Sigmoid colon (tissue), 6 donors: ENCODE measurements at regions not wholly inside any gene's neighbourhood (a gene's known extent, or its start where the extent isn't known, plus 50 kb on each side); places are given as distances from the start of the nearest gene placed in this dataset.

ENCODE experiments used
- DNase-seq: peaks from one replicate; pipeline ENCODE4 v3.0.0-alpha.2; 2019
- H3K27ac ChIP-seq, 4 donors: fragments of 200-600 bp; sonication (generic); one replicate each; pipeline ENCODE4 v1.5.1; 2016 to 2019; ENCODE audit warnings: mild to moderate bottlenecking in 1 of 4
- H3K27me3 ChIP-seq, 3 donors: fragments of 200-600 bp; sonication (generic); one replicate each; pipeline ENCODE4 v1.5.1; 2019; ENCODE audit warnings: mild to moderate bottlenecking in 1 of 3
- H3K36me3 ChIP-seq, 4 donors: fragments of 200-600 bp; sonication (generic); one replicate each; pipeline ENCODE4 v1.5.1; 2016 to 2019
- H3K4me1 ChIP-seq, 4 donors: fragments of 200-600 bp; sonication (generic); one replicate each; pipeline ENCODE4 v1.5.1; 2017 to 2019
- H3K4me3 ChIP-seq, 4 donors: fragments of 200-600 bp; sonication (generic); one replicate each; pipeline ENCODE4 v1.5.1; 2017 to 2019; ENCODE audit warnings: mild to moderate bottlenecking in 2 of 4, moderate library complexity in 1 of 4
- H3K9me3 ChIP-seq, 4 donors: fragments of 200-600 bp in 3 of 4; sonication (generic) in 3 of 4; one replicate each; pipeline versions ENCODE4 v1.5.1 to v1.6.1; 2013 to 2019
- CTCF ChIP-seq, 4 experiments: fragments of 450-650 bp in 3 of 4; fragments of 200-600 bp in 1 of 4; IDR thresholded peaks; one replicate each; pipeline ENCODE4 v1.5.1; 2016 to 2019; ENCODE audit warnings: antibody characterized with exemption in 4 of 4, mild to moderate bottlenecking in 3 of 4, moderate library complexity in 2 of 4
- EP300 ChIP-seq, 4 donors: sonication (generic); formaldehyde crosslinking; IDR thresholded peaks; one replicate each; pipeline ENCODE4 v1.6.1; 2017; ENCODE audit warnings: antibody characterized with exemption in 4 of 4
- POLR2A ChIP-seq, 2 donors: fragments of 450-650 bp; IDR thresholded peaks; one replicate each; pipeline ENCODE4 v1.6.1; 2016; ENCODE audit warnings: antibody characterized with exemption in 2 of 2, mild to moderate bottlenecking in 2 of 2, moderate library complexity in 2 of 2
- POLR2AphosphoS5 ChIP-seq, 4 donors: sonication (generic); formaldehyde crosslinking; IDR thresholded peaks; one replicate each; pipeline ENCODE4 v1.6.1; 2017; ENCODE audit warnings: antibody characterized with exemption in 4 of 4
- WGBS, 2 donors: extraction: QIAGEN DNeasy Blood & Tissue Kit; methylation state at CpG; one replicate each; pipeline ENCODE4 v1.1.7; 2013; 5-methylcytosine and 5-hydroxymethylcytosine counted together
- intact Hi-C: fragments of 100-400 bp; cut with DNase I; formaldehyde crosslinking; loops from one replicate; pipeline ENCODE4 v1.15.1; 2023
- donor health status: healthy with polysubstance abuse.
- donor health status: healthy.

GRCh38 chr6:47116606-47117005 lies 74.5 kb upstream of the ADGRF1 start:
- no peak for DNase-seq
- intact Hi-C loops: no loop called here
- Histone ChIP-seq H3K27ac (no peak overlapping the region), H3K9me3 (no peaks in the 10 kb centered on the region), H3K4me1 (no peaks in the 10 kb centered on the region), H3K36me3 (no peaks in the 10 kb centered on the region), H3K27me3 (no peaks in the 10 kb centered on the region), H3K4me3 (no peak overlapping the region)
- TF ChIP-seq POLR2AphosphoS5 (IDR thresholded peaks at IDR 0.05) (no peak), EP300 (IDR thresholded peaks at IDR 0.05) (no peak), CTCF (IDR thresholded peaks at IDR 0.05) (no peak), POLR2A (IDR thresholded peaks at IDR 0.05) (no peak)
- 33 to 74% methylated on average over 6 of the region's 6 CpGs for WGBS, 2 donors

DNA sequence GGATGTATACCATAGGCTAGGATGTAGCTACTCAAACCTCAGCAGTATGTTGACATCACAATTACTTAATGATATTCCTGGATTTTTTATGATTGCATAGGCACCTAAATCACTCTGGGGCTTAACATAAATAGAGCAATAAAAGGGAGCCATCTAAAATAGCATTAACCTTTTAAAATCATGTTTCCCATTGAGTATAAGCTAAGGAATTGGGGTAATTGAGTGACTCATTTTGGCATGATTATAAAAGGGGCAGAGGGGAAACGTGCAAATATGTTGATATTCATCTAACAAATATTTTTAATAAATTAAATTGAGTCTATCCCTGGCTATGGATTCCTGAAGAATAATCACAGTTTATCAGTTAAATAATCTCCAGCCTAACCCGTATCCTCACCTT lies 74.0 kb upstream of the ADGRF1 start:
- intact Hi-C loops: no loop called here
- no peak for TF ChIP-seq EP300 (IDR thresholded peaks at IDR 0.05)
- TF ChIP-seq CTCF (IDR thresholded peaks at IDR 0.05): no peak
- TF ChIP-seq POLR2AphosphoS5 (IDR thresholded peaks at IDR 0.05): no peak
- TF ChIP-seq POLR2A (IDR thresholded peaks at IDR 0.05): no peak
- H3K4me1 ChIP-seq: no peaks in the 10 kb centered on the region
- no peak overlapping the region for H3K4me3 ChIP-seq
- H3K27me3 ChIP-seq: no peaks in the 10 kb centered on the region
- no peak overlapping the region for H3K27ac ChIP-seq
- H3K9me3 ChIP-seq: no peaks in the 10 kb centered on the region
- WGBS, 2 donors: 48 to 78% methylated on average over 2 of the region's 2 CpGs
- no peaks in the 10 kb centered on the region for H3K36me3 ChIP-seq
- DNase-seq: no peak

- H3K4me1 ChIP-seq: no peaks in the 10 kb centered on the region
- no peaks in the 10 kb centered on the region for H3K36me3 ChIP-seq
- DNase-seq: no peak
- 82 to 92% methylated on average over 4 of the region's 4 CpGs for WGBS, 2 donors
- no peaks in the 10 kb centered on the region for H3K9me3 ChIP-seq
- H3K4me3 ChIP-seq: no peak overlapping the region
- H3K27ac ChIP-seq: no peak overlapping the region
- H3K27me3 ChIP-seq: no peaks in the 10 kb centered on the region
- TF ChIP-seq POLR2A (IDR thresholded peaks at IDR 0.05) (no peak), POLR2AphosphoS5 (IDR thresholded peaks at IDR 0.05) (no peak), EP300 (IDR thresholded peaks at IDR 0.05) (no peak), CTCF (IDR thresholded peaks at IDR 0.05) (no peak)
- intact Hi-C loops: no loop called here
Measured at GRCh38 chr6:47114460-47114859, 72.3 kb upstream of the ADGRF1 start.

DNA sequence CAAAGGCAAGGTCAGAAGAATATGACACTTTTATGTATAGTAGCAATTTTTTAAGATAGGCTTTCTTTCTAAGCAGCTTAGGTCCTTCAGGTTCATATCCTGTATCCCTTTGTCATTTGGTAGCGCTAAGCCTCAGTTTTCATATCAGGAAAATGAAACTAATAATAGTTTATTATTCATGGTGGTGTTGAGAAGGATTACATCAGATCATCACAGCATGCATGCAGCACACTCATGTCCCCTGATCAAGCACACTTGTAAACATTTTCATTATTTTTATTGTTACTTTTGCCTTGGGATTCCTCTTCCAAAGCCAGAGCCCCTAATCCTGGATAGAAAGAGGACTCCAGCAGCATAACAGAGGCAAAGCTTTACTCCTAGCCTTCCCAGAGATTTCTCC lies 70.2 kb upstream of the ADGRF1 start:
- Histone ChIP-seq H3K4me1 (peaks cover 0 to under 1% (median 0%) of the 10 kb centered on the region in 4 donors), H3K36me3 (no peaks in the 10 kb centered on the region), H3K27ac (no peak overlapping the region), H3K4me3 (no peak overlapping the region), H3K27me3 (no peaks in the 10 kb centered on the region), H3K9me3 (no peaks in the 10 kb centered on the region)
- intact Hi-C loops: no loop called here
- whole genome bisulfite sequencing, 2 donors: 94 to 96% methylated on average over 1 of the region's 1 CpG
- no peak for DNase-seq
- TF ChIP-seq CTCF (IDR thresholded peaks at IDR 0.05) (no peak), POLR2AphosphoS5 (IDR thresholded peaks at IDR 0.05) (no peak), POLR2A (IDR thresholded peaks at IDR 0.05) (no peak), EP300 (IDR thresholded peaks at IDR 0.05) (no peak)

DNA sequence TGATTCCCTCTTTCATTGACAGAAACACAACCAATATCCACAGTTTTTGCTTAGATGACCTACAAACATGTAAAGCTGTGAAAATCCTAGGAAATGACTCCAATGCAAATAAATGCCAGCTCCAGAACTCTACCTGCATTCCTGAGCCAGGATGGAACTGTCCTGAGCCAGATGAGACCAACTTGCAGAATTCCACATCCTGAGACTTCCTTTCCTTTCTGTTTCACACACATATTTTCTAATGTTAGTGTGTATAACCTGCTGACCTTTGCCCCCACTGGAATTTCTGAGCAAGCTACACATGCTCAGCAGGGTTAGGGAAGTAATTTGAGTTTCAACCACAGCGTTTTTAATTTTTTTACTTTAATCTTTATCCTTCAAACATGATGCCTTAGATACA lies 69.6 kb upstream of the ADGRF1 start:
- TF ChIP-seq POLR2AphosphoS5 (IDR thresholded peaks at IDR 0.05) (no peak), EP300 (IDR thresholded peaks at IDR 0.05) (no peak), POLR2A (IDR thresholded peaks at IDR 0.05) (no peak), CTCF (IDR thresholded peaks at IDR 0.05) (no peak)
- intact Hi-C loops: no loop called here
- DNase-seq: no peak
- no peaks in the 10 kb centered on the region for H3K27me3 ChIP-seq
- no peaks in the 10 kb centered on the region for H3K9me3 ChIP-seq
- H3K4me3 ChIP-seq: no peak overlapping the region
- peaks cover 0 to 5% (median under 1%) of the 10 kb centered on the region in 4 donors for H3K4me1 ChIP-seq
- WGBS, 2 donors: 10 to 63% methylated on average over 1 of the region's 1 CpG
- no peaks in the 10 kb centered on the region for H3K36me3 ChIP-seq
- H3K27ac ChIP-seq: no peak overlapping the region
